GDM1 (cell line): ENCODE measurements at regions not wholly inside any gene's neighbourhood (a gene's known extent, or its start where the extent isn't known, plus 50 kb on each side); places are given as distances from the start of the nearest gene placed in this dataset.

Source experiments
- DNase-seq: peaks from one replicate; lab custom pipeline; 2025; lab: John Stamatoyannopoulos, UW

DNA sequence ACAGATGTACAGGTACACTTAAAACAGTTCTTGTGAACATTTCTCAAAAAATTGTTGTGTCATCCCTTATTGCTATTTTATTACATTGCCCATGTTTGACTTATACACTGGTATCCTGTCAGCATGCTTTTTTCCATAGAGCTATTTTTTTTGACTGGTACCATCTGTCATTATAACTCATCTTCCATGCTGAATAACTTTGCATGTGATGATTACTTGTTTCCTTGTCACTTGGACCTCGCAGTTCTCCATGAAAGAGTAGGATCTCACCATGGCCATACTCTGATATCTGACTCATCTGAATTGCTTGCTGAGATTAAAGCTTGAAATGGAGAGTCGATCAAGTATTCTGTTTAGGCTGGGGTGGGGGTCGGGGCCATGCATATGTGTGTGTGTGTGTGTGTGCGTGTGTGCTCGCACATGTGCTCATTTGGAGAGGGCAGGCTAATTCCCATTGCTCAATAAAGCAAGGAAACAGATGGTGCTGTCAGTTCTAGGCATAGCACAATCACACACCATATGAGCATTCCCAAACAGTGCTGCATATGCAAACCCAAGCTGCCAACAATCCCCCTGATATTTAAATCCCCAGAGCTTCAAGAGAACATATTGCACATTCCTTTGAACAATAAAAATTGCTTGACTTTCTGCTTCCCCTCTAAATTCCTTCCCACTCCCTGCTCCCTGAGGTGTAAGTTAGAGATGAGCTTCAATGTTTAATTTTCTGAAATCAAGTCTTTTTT is 62.9 kb downstream of the NHLRC3 start:
- no peak for DNase-seq

DNA sequence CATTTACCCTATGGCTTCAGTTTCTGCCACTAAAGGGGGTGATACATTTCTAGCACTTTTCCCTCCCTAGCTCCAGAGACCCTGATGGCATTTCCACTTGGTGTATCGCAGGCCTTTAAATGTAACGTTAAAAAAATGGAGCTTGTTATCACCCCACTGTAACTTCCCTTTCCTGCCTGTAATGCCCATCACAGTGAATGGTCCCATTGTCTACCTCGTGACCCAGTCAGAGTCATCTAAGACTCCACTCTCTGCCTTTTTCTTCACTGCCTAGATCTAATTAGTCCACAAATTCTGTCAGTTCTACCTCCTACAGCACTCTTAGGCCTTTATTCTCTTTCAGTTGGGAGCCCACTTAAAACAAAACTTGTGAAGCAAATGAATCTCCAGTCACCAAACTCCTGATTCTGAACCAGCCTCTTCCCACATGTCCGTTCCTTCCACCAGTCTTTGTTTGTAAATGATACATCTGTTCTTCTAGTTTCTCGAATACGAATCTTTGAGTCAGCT is 64.8 kb downstream of the NHLRC3 start:
- no peak for DNase-seq

DNA sequence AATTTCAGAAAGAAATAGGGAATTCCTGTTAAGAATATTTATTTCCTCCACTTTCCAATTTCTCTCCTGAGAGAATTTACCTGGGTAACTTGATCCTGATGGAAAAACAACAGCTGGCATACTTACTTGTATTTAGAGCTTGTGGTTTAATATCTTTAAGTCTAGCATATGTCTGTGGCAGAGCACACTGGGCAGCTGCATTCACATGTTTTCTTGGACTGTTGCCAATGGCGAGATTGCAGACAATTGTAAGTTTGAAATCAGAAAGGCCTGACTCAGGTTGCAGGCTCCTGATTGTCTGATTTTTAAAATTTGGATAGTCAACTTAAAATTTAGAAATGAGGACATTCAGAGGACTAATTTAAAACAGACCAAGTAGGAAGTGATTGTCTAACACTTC is 66.9 kb downstream of the NHLRC3 start:
- DNase-seq: no peak

DNA sequence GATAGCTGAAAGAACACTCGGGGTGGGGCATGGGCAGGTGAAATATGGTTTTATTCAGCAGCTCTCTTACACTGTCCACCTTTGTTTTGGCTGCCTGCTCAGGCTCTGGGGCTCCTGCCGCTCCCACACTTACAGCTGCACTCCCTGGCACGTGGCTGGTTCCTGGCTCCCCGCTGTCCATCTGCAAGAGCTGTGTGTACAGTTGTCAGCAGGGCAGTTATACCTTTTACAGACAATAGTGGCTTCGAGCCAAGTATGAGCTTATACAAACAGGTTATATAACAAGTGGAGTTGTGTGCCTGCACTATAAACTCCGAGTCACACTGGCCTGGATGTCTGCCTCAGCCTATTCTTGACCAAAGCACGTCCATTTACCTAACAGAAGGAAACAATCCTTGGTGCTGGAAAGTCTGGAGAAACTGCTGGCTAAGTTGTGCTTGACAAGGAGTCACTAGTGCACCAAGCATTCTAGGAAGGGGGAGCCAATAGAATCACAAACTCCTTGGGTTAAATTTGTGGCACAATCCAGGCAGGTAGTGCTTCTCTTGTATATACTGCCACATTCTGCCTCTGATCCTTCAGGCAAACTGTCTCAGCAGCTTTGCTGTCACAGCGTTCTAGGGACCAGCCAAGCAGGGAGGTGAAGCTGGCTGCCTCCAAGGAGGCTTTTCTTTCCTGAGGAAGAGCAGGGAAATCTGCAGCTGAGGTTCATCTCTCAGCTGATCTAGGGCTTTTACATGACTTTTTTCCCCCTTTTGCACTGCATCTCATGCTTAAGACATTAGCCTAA is 68.2 kb downstream of the NHLRC3 start:
- no peak for DNase-seq

DNA sequence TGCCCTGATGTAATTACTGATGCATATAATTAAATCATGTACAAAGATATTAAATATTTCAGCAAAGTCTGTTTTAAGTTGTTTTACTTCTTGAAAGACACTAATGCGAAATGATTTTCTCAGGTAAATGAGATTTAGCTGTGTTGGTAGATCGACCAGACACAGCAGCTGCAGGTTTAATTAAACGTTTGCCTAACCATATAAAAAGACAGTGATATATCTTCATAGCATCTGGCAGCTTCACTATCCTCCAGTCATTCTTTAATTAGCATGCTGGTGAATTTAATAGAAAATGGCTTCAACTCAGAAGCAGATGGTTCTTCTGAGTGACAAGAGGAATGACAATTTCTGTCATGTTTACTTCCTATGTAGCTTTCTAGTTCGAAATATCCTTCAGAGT is 69.3 kb downstream of the NHLRC3 start:
- no peak for DNase-seq

DNA sequence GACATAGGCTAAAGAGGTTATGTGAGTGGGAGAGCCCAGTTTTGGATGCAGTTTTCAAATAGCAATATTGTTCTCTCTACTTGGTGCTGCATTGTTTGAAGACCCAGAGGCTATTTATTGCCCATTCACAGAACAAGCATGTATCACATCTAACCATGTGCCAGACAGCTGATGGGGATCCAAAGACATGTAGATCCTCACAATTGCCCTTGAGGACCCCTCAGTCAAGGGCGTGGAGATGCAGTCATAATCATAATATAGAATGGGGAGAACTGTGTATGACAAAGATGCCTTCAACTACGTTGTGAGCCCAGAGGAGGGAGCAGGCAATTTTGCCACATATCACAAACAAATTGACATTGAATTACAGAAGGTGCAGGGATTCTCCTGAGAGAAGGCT is 70.5 kb downstream of the NHLRC3 start:
- no peak for DNase-seq

DNA sequence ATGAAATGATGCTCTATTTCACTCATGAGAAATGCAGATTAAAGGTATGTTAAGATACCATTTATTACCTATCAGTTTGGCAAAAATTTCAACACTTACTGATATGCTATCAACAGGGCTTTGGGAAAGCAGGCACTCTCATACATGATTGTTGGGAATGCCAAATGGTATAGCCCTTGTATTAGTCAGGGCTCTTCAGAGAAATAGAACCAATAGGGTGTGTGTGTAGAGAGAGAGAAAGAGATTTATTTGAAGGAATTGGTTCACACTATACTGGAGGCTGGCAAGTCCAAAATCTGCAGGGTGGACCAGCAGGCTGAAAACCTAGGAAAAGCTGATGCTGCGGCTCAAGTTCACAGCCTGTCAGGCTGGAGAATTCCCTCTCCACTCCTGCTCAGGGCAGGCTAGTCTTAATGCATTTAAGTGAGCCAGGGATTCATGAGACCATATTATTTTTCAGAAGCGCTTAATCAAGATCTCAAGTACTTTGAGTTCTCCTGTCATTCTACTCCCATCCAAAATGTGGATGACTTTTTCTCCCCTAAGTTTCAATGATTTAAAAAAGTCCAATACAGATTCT is 72.4 kb downstream of the NHLRC3 start:
- DNase-seq: no peak

DNA sequence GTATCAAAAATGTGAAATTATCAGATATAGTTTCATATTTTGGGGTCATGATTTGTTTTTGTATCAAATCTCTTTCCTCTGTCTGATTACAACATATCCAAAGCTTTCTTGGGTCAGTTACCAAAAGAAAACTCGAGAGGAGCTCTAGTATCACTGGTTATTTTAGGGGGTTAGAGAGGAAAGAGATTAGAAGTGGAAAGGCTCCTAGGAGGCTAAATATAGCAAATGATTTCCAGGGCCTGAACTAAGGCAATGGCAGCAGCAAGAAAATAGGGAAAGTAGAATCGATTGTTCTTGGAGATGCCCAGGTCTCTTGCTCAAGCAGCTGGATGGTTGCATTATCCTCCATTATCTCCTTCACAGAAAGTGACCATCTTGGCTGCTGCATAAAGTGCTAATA is 72.9 kb downstream of the NHLRC3 start:
- DNase-seq: no peak

DNA sequence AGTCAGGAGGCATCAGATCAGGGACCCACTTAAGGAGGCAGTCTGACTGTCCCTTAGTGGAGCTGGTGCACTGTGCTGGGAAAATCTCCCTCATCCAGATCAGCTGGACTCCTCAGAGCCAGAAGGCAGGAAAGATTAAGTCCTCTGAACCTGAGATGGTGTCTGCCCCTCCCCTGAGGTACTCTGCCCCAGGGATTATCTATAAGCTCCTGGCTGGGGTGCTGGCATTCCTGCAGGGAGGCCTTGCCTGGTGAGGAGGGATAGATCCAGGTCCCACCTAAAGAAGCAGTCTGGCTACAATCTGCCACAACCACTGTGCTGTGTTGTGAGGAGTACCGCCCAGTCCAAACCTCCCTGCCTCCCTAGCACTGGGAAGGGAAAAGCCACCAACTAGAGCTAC is 81.2 kb downstream of the NHLRC3 start:
- no peak for DNase-seq

DNA sequence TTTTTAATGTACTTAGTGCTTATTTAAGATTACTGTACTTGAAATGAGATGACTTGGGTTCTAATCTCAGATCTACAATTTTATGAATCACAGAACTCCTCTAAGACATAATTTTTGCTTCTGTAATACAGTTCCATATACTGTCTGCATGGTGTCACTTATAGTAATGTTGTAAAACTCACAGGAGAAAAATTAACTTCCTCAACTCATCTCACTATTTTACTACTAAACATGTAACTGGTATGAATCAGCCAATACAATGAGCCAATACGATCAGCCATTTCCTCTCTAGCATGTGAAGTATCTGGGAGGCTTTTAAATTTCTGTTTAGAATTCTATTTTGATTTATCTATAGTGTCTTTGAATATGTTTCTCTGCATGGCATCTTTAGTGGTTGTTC is 85.3 kb downstream of the NHLRC3 start:
- DNase-seq: no peak

DNA sequence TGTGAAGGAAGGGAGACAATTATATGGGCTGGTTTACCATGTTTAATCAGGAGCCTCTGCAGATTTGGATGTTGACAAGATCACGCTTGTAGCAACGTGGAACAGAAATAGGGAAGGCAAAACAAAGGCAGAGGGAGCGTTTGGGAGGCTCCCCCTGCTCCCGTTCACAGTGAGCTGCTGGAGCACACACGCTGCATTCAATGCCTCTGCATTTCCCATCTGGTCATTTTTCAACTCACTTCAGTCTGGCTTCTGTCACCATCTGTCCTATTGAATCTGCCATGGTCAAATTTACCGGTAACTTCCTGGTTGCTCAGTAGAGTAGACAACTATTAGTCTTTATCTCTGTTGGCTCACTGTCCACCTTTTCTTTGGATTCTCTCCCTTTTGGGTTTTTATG is 91.0 kb downstream of the NHLRC3 start:
- DNase-seq: no peak

DNA sequence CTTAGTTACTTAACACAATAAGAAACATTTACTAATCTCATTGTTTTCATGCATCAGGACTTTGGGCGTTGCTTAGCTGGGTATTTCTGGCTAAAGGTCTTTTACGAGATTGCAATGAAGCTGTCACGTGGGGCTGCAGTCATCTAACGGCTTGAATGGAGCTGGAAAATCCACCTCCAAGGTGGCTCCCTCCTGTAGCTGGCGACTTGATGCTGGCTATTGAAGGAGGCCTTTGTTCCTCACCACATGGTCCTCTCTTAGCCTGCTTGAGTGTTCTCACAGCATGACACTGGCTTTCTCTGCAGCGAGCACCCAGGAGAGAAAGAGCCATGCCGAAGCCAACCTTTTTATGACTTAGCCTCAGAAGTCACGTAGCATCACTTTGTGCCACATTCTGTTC is 92.0 kb downstream of the NHLRC3 start:
- DNase-seq: no peak

DNA sequence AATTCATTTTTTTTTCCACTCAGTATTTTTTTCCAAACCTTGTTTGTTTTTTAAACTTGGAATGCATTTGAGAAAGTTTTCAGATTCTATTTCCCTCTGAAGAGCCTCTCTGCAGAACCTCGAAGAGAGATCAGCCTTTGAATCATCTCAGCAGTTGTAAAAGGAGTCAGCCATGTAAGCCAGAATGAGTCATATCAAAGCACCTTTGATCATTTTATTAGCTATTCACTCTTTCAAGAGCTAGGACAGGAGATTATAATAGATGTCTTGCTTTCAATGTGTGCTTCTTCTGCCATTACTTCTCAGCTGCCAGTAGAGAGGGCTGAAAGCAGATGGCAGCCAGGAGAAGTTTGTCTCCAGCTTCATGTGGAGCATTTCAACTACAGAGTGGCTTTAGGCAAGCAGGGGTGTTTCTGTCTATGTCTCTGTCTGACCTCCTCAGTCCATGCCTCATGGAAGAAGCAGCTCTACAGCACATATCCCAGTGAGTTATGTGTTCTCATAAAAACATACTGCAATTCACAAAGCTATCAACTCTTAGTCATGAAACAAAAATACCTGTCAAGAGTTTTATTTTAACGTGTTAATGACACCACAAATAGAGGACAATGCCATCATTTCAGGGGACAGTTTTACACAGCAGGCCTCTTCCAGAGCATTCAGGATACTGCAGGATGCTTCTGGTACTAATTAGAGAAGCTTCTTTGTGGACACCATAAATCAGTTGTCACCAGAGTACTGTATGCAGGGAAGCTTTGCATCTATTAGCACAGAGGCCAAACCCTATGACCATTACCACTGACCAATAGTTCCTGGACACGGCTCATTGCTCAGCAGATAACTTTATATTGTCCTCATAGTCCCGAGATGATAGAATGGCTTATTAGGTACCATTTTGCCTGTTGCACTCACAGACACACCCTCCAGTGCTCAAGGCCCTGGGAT is 94.3 kb downstream of the NHLRC3 start:
- no peak for DNase-seq

DNA sequence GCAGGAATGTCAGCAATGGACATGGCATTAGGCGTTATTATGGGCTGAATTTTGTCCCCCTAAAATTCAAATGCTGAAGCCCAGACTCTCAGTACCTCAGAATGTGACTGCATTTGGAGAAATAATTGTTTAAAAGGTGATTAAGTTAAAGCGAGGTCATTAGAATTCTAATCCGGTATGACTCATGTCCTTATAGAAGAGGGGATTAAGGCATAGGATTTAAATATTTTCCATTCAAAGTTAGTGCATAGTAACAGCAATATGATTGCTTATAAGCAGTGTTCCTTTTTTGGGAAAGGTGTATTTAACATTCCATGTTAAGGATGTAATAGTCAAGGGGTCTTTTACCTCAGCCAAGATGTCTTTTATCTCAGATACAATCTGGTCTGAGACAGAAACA is 95.5 kb downstream of the NHLRC3 start:
- no peak for DNase-seq

DNA sequence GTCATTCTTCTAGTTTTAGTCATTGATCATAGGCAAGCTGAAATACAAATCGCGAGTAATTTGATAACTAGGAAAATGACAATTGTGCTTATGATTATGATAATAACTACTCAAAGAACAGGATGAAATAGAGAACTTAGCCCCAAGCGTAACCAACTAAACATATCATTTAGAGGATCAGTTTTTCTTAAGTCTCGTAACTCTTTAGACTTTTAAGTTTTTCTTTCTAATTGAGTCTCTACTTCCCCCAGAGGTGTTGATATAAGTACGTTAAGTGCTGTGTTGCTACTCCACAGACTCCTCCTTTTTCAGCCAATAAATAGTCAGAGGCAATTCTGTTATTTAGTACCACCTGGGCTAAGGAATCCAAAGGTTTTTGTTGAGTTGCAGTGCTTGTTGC is 96.3 kb downstream of the NHLRC3 start:
- DNase-seq: no peak

DNA sequence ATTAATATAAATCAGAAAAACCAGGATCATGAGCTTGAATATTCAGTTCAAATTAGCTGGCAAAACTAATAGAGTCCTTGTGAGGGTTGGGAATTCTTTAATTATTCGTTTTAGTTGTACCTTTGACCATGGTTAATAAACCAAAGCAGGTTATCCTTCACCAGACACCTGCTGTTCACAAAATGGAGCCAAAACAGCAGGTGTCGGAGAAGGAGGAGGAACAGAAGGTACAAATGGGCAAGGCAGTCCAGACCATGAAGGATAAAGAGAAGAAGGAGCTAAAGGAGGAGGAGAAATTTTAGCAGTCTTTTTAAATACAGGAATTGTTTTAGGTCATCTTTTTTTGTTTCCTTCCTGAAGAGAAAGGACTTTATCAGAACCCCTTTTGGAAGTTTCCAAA is 106.1 kb downstream of the NHLRC3 start:
- DNase-seq: no peak

DNA sequence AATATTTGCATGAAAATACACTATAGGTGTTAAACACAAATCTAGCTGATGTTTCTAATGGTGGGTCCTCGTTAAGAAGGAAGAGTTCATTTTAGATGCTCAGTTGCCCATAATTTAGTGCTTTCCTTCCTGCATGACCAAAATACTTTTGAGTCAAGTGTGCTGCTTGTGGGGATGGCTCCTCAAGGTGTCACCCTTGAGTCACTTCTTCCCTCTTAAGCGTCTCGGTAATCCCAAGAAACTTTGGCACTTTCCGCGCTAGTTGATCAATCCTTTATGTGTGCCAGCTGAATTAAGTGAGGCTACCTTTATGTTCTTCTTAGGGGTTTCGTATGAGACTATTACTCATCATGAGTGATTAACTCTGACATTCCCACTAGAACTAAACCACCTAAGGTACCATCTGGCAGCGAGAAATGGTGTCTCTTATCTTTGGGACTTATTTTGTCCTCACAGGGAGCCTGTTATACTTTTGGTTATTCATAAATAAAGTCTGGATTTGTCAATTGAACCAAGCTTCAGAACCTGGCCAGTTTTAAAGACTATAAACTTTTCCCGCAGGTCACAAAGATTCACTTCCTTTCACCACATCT is 106.8 kb downstream of the NHLRC3 start:
- peak; percentile 23 for DNase-seq

DNA sequence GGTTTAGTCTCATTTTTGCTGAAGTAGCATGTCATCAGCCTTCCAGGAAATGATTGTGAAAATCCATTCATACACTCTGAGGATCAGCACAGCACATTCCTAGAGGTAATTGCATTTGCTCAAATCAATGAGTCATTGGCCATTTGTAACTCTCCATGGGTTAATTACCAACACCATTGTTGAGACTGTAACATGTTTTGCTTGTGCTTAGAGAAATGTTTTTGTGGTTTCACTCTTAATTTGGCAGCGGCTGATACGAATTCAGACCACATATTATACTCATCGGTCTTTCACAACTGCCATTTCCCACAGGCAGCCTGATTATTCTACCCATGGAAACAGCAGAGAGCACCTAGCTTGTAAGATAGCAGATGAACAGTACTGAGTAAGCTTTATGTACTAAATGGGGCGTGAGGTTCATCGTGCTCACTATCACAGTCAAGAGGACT is 110.3 kb downstream of the NHLRC3 start:
- DNase-seq: no peak

DNA sequence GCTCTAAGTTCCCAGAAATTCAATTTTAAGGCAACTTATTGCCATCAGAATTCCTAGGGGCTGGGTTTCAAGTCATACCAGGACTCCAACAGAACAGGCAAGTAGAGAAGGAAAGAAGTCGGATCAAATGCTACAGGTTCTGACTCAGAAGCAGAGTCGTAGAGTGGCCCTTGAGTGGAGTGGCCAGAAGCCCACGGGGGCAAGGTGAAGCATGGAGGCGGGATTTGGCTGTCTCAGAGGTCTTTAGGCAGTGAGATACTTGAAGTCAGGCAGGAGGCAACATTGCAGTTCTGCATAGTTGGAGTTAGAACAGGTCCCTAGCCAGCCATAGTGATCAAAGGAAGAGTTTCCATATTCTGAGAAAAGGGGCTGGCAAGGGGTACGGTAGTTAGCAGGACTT is 111.6 kb downstream of the NHLRC3 start:
- DNase-seq: no peak

DNA sequence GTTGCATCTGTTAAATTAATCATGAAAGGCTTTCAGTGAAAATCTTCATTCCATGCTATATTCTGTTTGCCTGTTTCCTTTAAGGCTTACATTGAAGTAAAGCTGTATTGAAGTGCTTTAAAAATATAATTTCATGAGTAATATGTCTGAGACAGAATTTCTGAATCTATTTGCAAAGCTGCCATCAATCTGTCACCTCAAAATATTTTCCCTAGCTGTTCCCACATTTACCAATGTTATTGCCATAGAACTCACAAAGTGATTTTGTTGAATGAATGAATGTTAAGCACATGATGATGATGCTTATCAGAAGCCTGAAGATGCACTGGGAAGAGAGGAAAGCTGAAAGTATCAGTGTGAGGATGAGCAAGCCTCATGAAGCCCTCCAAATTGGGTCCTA is 115.8 kb downstream of the NHLRC3 start:
- no peak for DNase-seq

DNA sequence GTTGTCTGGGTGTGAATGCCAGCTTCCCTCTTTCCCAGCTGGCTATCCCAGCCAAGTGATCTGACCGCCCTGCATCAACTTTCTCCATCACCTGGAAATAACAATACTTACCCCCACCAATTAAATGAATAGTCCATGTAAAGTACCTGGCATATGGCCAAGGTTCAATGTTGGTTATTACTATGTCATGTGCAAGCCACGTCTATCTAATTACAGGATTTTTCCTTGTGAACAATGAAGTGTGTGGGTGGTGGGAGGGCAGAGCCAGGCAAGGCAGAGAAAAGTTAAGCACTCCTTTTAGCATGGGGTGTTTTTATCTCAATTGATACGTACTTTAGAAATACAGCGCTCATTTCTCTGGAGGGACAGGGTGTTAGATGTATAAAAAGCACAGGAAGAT is 121.1 kb downstream of the NHLRC3 start:
- no peak for DNase-seq
